ENCODE measurements at regions not wholly inside any gene's neighbourhood (a gene's known extent, or its start where the extent isn't known, plus 50 kb on each side); places are given as distances from the start of the nearest gene placed in this dataset.
A peak's percentile ranks its signal among the peaks of the same experiment; 100 is the strongest.

GRCh38 chr6:141347906-141348492 lies 784.7 kb upstream of the GJE1 start:
- no peak for FAIRE-seq
- no peak for TF ChIP-seq POLR2A (IDR thresholded peaks at IDR 0.05; ENCODE audit: low read depth, low read length)

GRCh38 chr6:141347086-141347485 lies 785.6 kb upstream of the GJE1 start:
- TF ChIP-seq POLR2A (IDR thresholded peaks at IDR 0.05; ENCODE audit: low read depth, low read length): no peak
- FAIRE-seq: no peak
- DNase-seq (ENCODE audit: insufficient read length, low spot score): no peak

More at GRCh38 chr6:141347906-141348492, 784.7 kb upstream of the GJE1 start:
- DNase-seq (ENCODE audit: insufficient read length, low spot score): no peak

- DNase-seq (ENCODE audit: insufficient read length, low spot score) (no peak), FAIRE-seq (no peak)
Observed at GRCh38 chr6:141346535-141346934, 786.2 kb upstream of the GJE1 start.

GRCh38 chr6:141337191-141337590 lies 795.5 kb upstream of the GJE1 start:
- FAIRE-seq (no peak), DNase-seq (ENCODE audit: insufficient read length, low spot score) (no peak)
- TF ChIP-seq POLR2A (IDR thresholded peaks at IDR 0.05; ENCODE audit: low read depth, low read length): no peak

More at GRCh38 chr6:141346535-141346934, 786.2 kb upstream of the GJE1 start:
- TF ChIP-seq POLR2A (IDR thresholded peaks at IDR 0.05; ENCODE audit: low read depth, low read length): no peak

- DNase-seq (ENCODE audit: insufficient read length, low spot score) (no peak), FAIRE-seq (no peak)
- no peak for TF ChIP-seq POLR2A (IDR thresholded peaks at IDR 0.05; ENCODE audit: low read depth, low read length)
Observed at GRCh38 chr6:141335477-141336273, 797.0 kb upstream of the GJE1 start.

- FAIRE-seq (no peak), DNase-seq (ENCODE audit: insufficient read length, low spot score) (no peak)
- TF ChIP-seq POLR2A (IDR thresholded peaks at IDR 0.05; ENCODE audit: low read depth, low read length): no peak
Observed at GRCh38 chr6:141326925-141327324, 805.8 kb upstream of the GJE1 start.

- DNase-seq (ENCODE audit: insufficient read length, low spot score) (peak; percentile 1), FAIRE-seq (peak; percentile 99)
- TF ChIP-seq POLR2A (IDR thresholded peaks at IDR 0.05; ENCODE audit: low read depth, low read length): no peak
Observed at GRCh38 chr6:141326426-141326825, 806.3 kb upstream of the GJE1 start.

GRCh38 chr6:141321493-141322347 lies 811.0 kb upstream of the GJE1 start:
- no peak for TF ChIP-seq POLR2A (IDR thresholded peaks at IDR 0.05; ENCODE audit: low read depth, low read length)
- no peak for FAIRE-seq
- DNase-seq (ENCODE audit: insufficient read length, low spot score): no peak

GRCh38 chr6:141316236-141316635 lies 816.5 kb upstream of the GJE1 start:
- no peak for TF ChIP-seq POLR2A (IDR thresholded peaks at IDR 0.05; ENCODE audit: low read depth, low read length)
- no peak for FAIRE-seq
- no peak for DNase-seq (ENCODE audit: insufficient read length, low spot score)

- DNase-seq (ENCODE audit: insufficient read length, low spot score) (no peak), FAIRE-seq (no peak)
- no peak for TF ChIP-seq POLR2A (IDR thresholded peaks at IDR 0.05; ENCODE audit: low read depth, low read length)
Observed at GRCh38 chr6:141313986-141314385, 818.7 kb upstream of the GJE1 start.

- FAIRE-seq (no peak), DNase-seq (ENCODE audit: insufficient read length, low spot score) (no peak)
- TF ChIP-seq POLR2A (IDR thresholded peaks at IDR 0.05; ENCODE audit: low read depth, low read length): no peak
Observed at GRCh38 chr6:141309295-141309694, 823.4 kb upstream of the GJE1 start.

GRCh38 chr6:141307309-141307998 lies 825.3 kb upstream of the GJE1 start:
- TF ChIP-seq POLR2A (IDR thresholded peaks at IDR 0.05; ENCODE audit: low read depth, low read length): no peak
- DNase-seq (ENCODE audit: insufficient read length, low spot score) (no peak), FAIRE-seq (no peak)

- DNase-seq (ENCODE audit: insufficient read length, low spot score) (no peak), FAIRE-seq (no peak)
- no peak for TF ChIP-seq POLR2A (IDR thresholded peaks at IDR 0.05; ENCODE audit: low read depth, low read length)
Observed at GRCh38 chr6:141303907-141304306, 828.8 kb upstream of the GJE1 start.

GRCh38 chr6:141301779-141302178 lies 830.9 kb upstream of the GJE1 start:
- no peak for TF ChIP-seq POLR2A (IDR thresholded peaks at IDR 0.05; ENCODE audit: low read depth, low read length)
- no peak for FAIRE-seq
- no peak for DNase-seq (ENCODE audit: insufficient read length, low spot score)

Data from H54 (cell line).